SIG-M5 treated with dmso at 0.1 percent for 504 hours (cell line): ENCODE measurements at regions not wholly inside any gene's neighbourhood (a gene's known extent, or its start where the extent isn't known, plus 50 kb on each side); places are given as distances from the start of the nearest gene placed in this dataset.
"Not testable (repeated sequence)": the region's sequence is repeated elsewhere in the genome, so short reads cannot be mapped to it uniquely, and the experiment has no call there.

ENCODE experiments used
- DNase-seq: peaks from one replicate; lab custom pipeline; 2025; ENCODE audit not compliant: unreplicated experiment; lab: John Stamatoyannopoulos, UW

GRCh38 chr10:78465431-78465830 is 431.8 kb downstream of the RPS24 start:
- no peak for DNase-seq

- no peak for DNase-seq
Observed at GRCh38 chr10:78467496-78468106, 433.9 kb downstream of the RPS24 start.

GRCh38 chr10:78468731-78469130 is 435.1 kb downstream of the RPS24 start:
- not testable (repeated sequence) for DNase-seq

GRCh38 chr10:78470267-78471103 is 436.8 kb downstream of the RPS24 start:
- DNase-seq: no peak

- no peak for DNase-seq
Observed at GRCh38 chr10:78471326-78471722, 437.7 kb downstream of the RPS24 start.

GRCh38 chr10:78471723-78472550 is 438.3 kb downstream of the RPS24 start:
- DNase-seq: no peak

- no peak for DNase-seq
Observed at GRCh38 chr10:78472551-78472890, 438.9 kb downstream of the RPS24 start.

- DNase-seq: no peak
Observed at GRCh38 chr10:78473006-78473405, 439.3 kb downstream of the RPS24 start.

GRCh38 chr10:78474743-78475142 is 441.1 kb downstream of the RPS24 start:
- no peak for DNase-seq

- DNase-seq: no peak
Observed at GRCh38 chr10:78475437-78475836, 441.8 kb downstream of the RPS24 start.

- no peak for DNase-seq
Observed at GRCh38 chr10:78476156-78476555, 442.5 kb downstream of the RPS24 start.

GRCh38 chr10:78476844-78477243 is 443.2 kb downstream of the RPS24 start:
- DNase-seq: no peak

- no peak for DNase-seq
Observed at GRCh38 chr10:78478919-78479318, 445.3 kb downstream of the RPS24 start.

GRCh38 chr10:78479467-78479866 is 445.8 kb downstream of the RPS24 start:
- no peak for DNase-seq

GRCh38 chr10:78481842-78482241 is 448.2 kb downstream of the RPS24 start:
- DNase-seq: no peak

- no peak for DNase-seq
Observed at GRCh38 chr10:78483641-78484040, 450.0 kb downstream of the RPS24 start.

GRCh38 chr10:78489034-78489433 is 455.4 kb downstream of the RPS24 start:
- no peak for DNase-seq

GRCh38 chr10:78491812-78492211 is 458.1 kb downstream of the RPS24 start:
- DNase-seq: no peak

GRCh38 chr10:78492424-78492823 is 458.8 kb downstream of the RPS24 start:
- no peak for DNase-seq

- DNase-seq: no peak
Observed at GRCh38 chr10:78494179-78494578, 460.5 kb downstream of the RPS24 start.

GRCh38 chr10:78502210-78502936 is 468.7 kb downstream of the RPS24 start:
- DNase-seq: no peak
